H9 (cell line): ENCODE measurements at regions not wholly inside any gene's neighbourhood (a gene's known extent, or its start where the extent isn't known, plus 50 kb on each side); places are given as distances from the start of the nearest gene placed in this dataset.

Experiments used
- DNase-seq: peaks from one replicate; pipeline ENCODE4 v3.0.0-alpha.2; 2017
- H2AFZ ChIP-seq: one replicate; pipeline ENCODE4 v1.6.1; 2013; ENCODE audit warnings: mild to moderate bottlenecking, low read length, control low read depth, moderate library complexity
- H2AK5ac ChIP-seq: 2 replicates; pipeline ENCODE4 v1.6.1; 2013; ENCODE audit warnings: low read length, control low read depth, mixed read lengths; ENCODE audit not compliant: insufficient read length
- H2BK120ac ChIP-seq: one replicate; pipeline ENCODE4 v1.6.1; 2013; ENCODE audit warnings: low read depth, mild to moderate bottlenecking, low read length, control low read depth, inconsistent platforms; ENCODE audit not compliant: poor library complexity, severe bottlenecking
- H2BK12ac ChIP-seq: 2 replicates; pipeline ENCODE4 v1.6.1; 2013; ENCODE audit warnings: low read length, control low read depth, mixed read lengths, low read depth; ENCODE audit not compliant: insufficient read length
- H2BK15ac ChIP-seq: 2 replicates; pipeline ENCODE4 v1.6.1; 2013; ENCODE audit warnings: low read depth, low read length, control low read depth
- H2BK20ac ChIP-seq: one replicate; pipeline ENCODE4 v1.6.1; 2013; ENCODE audit warnings: low read depth, mild to moderate bottlenecking, low read length, control low read depth, inconsistent platforms; ENCODE audit not compliant: poor library complexity, severe bottlenecking
- H2BK5ac ChIP-seq: 2 replicates; pipeline ENCODE4 v1.6.1; 2013; ENCODE audit warnings: low read length, control low read depth, mixed read lengths; ENCODE audit not compliant: insufficient read length
- H3K14ac ChIP-seq: 2 replicates; pipeline ENCODE4 v1.6.1; 2013; ENCODE audit warnings: low read length, control low read depth; ENCODE audit not compliant: insufficient read depth
- H3K18ac ChIP-seq: 2 replicates; pipeline ENCODE4 v1.6.1; 2013; ENCODE audit warnings: low read depth, mild to moderate bottlenecking, mixed read lengths, low read length, control low read depth; ENCODE audit not compliant: insufficient read length
- H3K23ac ChIP-seq: 2 replicates; pipeline ENCODE4 v1.6.1; 2013; ENCODE audit warnings: low read length, control low read depth, mixed read lengths, low read depth; ENCODE audit not compliant: insufficient read length
- H3K23me2 ChIP-seq: 2 replicates; pipeline ENCODE4 v1.6.1; 2013; ENCODE audit warnings: low read depth, mild to moderate bottlenecking, mixed read lengths, low read length, control low read depth; ENCODE audit not compliant: insufficient read length, poor library complexity, severe bottlenecking
- H3K27ac ChIP-seq: 2 replicates; pipeline ENCODE4 v1.5.1; 2013; ENCODE audit warnings: low read length, control low read depth, mixed read lengths, low read depth; ENCODE audit not compliant: insufficient read length
- H3K27me3 ChIP-seq: 2 replicates; pipeline ENCODE4 v1.6.1; 2013; ENCODE audit warnings: low read length, control low read depth, inconsistent platforms; ENCODE audit not compliant: insufficient read depth
- H3K4ac ChIP-seq: 2 replicates; pipeline ENCODE4 v1.6.1; 2013; ENCODE audit warnings: low read depth, mild to moderate bottlenecking, control low read depth, inconsistent platforms, low read length, moderate library complexity
- H3K4me1 ChIP-seq: 2 replicates; pipeline ENCODE4 v1.6.1; 2013; ENCODE audit warnings: low read length, control low read depth, inconsistent platforms; ENCODE audit not compliant: insufficient read depth
- H3K4me2 ChIP-seq: 2 replicates; pipeline ENCODE4 v1.6.1; 2013; ENCODE audit warnings: low read length, control low read depth, mixed read lengths; ENCODE audit not compliant: insufficient read length, insufficient read depth
- H3K56ac ChIP-seq: 2 replicates; pipeline ENCODE4 v1.6.1; 2013; ENCODE audit warnings: low read depth, mild to moderate bottlenecking, mixed read lengths, low read length, control low read depth; ENCODE audit not compliant: insufficient read length
- H3K79me1 ChIP-seq: 2 replicates; pipeline ENCODE4 v1.6.1; 2013; ENCODE audit warnings: low read depth, mild to moderate bottlenecking, moderate library complexity, low read length, control low read depth, inconsistent platforms; ENCODE audit not compliant: insufficient read depth, poor library complexity, severe bottlenecking
- H3K79me2 ChIP-seq: 2 replicates; pipeline ENCODE4 v1.6.1; 2013; ENCODE audit warnings: low read length, control low read depth, inconsistent platforms; ENCODE audit not compliant: insufficient read depth
- H3K9ac ChIP-seq: 2 replicates; pipeline ENCODE4 v1.6.1; 2013; ENCODE audit warnings: low read length, control low read depth, mixed read lengths; ENCODE audit not compliant: insufficient read length; ENCODE audit errors: extremely low read depth
- H3K9me3 ChIP-seq: one replicate; pipeline ENCODE4 v1.6.1; 2013; ENCODE audit warnings: low read depth, low read length, inconsistent platforms; ENCODE audit not compliant: control insufficient read depth
- H3T11ph ChIP-seq: one replicate; pipeline ENCODE4 v1.6.1; 2013; ENCODE audit warnings: mild to moderate bottlenecking, low read length, control low read depth, inconsistent platforms
- H4K20me1 ChIP-seq: one replicate; pipeline ENCODE4 v1.6.1; 2013; ENCODE audit not compliant: control insufficient read depth, insufficient read length, insufficient read depth
- H4K5ac ChIP-seq: 2 replicates; pipeline ENCODE4 v1.6.1; 2013; ENCODE audit warnings: low read depth, mild to moderate bottlenecking, mixed read lengths, low read length, control low read depth; ENCODE audit not compliant: insufficient read length
- H4K8ac ChIP-seq: replicated peaks from 2 replicates; pipeline ENCODE4 v1.6.1; 2013; ENCODE audit warnings: low read length, control low read depth, mixed read lengths, low read depth; ENCODE audit not compliant: insufficient read length
- H4K91ac ChIP-seq: 2 replicates; pipeline ENCODE4 v1.6.1; 2013; ENCODE audit warnings: low read depth, mild to moderate bottlenecking, moderate library complexity, mixed read lengths, low read length, control low read depth; ENCODE audit not compliant: insufficient read length
- H3K27ac Mint-ChIP-seq, 3 experiments: 2 replicates in 2 of 3; 3 replicates in 1 of 3; pipeline ENCODE4 v1.8.0; 2020 to 2021; ENCODE audit warnings: mixed read lengths in 3 of 3, mild to moderate bottlenecking in 1 of 3, moderate library complexity in 1 of 3
- H3K27me3 Mint-ChIP-seq: 2 replicates; pipeline ENCODE4 v1.8.0; 2021; ENCODE audit warnings: low read depth, mild to moderate bottlenecking, moderate library complexity, mixed read lengths
- H3K36me3 Mint-ChIP-seq, 3 experiments: 2 replicates in 2 of 3; 3 replicates in 1 of 3; pipeline ENCODE4 v1.8.0; 2020 to 2021; ENCODE audit warnings: low read depth in 3 of 3, mixed read lengths in 3 of 3; ENCODE audit not compliant: insufficient read depth in 1 of 3
- H3K4me1 Mint-ChIP-seq, 2 experiments: 2 replicates each; pipeline ENCODE4 v1.8.0; 2020; ENCODE audit warnings: mixed read lengths in 2 of 2
- H3K4me3 Mint-ChIP-seq, 2 experiments: 2 replicates in 1 of 2; 3 replicates in 1 of 2; pipeline ENCODE4 v1.8.0; 2020 to 2021; ENCODE audit warnings: mild to moderate bottlenecking in 2 of 2, mixed read lengths in 2 of 2, moderate library complexity in 1 of 2
- H3K9me3 Mint-ChIP-seq, 2 experiments: 2 replicates in 1 of 2; 3 replicates in 1 of 2; pipeline ENCODE4 v1.8.0; 2020; ENCODE audit warnings: mild to moderate bottlenecking in 2 of 2, mixed read lengths in 2 of 2, moderate library complexity in 1 of 2
- CTCF ChIP-seq: fragments of 200-600 bp; sonication (generic); conservative IDR thresholded peaks from 3 replicates; pipeline ENCODE4 v1.8.0; 2021; ENCODE audit warnings: antibody characterized with exemption, mild to moderate bottlenecking
- WGBS: extraction: QIAGEN DNeasy Blood & Tissue Kit; methylation state at CpG from one replicate; pipeline ENCODE4 v1.1.7; 2013; ENCODE audit warnings: missing lambda C conversion rate, low lambda C conversion rate, mixed read lengths; ENCODE audit not compliant: insufficient read length; ENCODE audit errors: extremely low coverage; 5-methylcytosine and 5-hydroxymethylcytosine counted together

GRCh38 chr11:26109658-26110368, 222.1 kb upstream of the ANO3 start:
- Histone ChIP-seq H3K14ac (no peak overlapping the region), H3K9ac (no peak overlapping the region), H2BK12ac (no peak overlapping the region), H3K4me1 (no peaks in the 10 kb centered on the region; the same call in 1 of the 2 replicates), H3K9me3 (peaks cover 6% of the 10 kb centered on the region), H2BK15ac (no peak overlapping the region), H2AFZ (no peak overlapping the region), H3K4ac (no peak overlapping the region), H3K79me2 (no peaks in the 10 kb centered on the region), H2BK20ac (no peak overlapping the region), H4K20me1 (no peaks in the 10 kb centered on the region), H3T11ph (no peak overlapping the region), H4K5ac (no peak overlapping the region), H3K4me2 (no peak overlapping the region), H3K56ac (no peak overlapping the region), H3K23ac (no peak overlapping the region), H4K8ac (no peak overlapping the region), H3K79me1 (no peaks in the 10 kb centered on the region), H2AK5ac (no peak overlapping the region), H4K91ac (no peak overlapping the region), H3K18ac (no peak overlapping the region), H2BK5ac (no peak overlapping the region), H3K27me3 (no peaks in the 10 kb centered on the region), H3K23me2 (no peaks in the 10 kb centered on the region), H3K27ac (no peak overlapping the region), H2BK120ac (no peak overlapping the region)
- Mint-ChIP-seq H3K27ac (no peak overlapping the region), H3K4me1 (no peaks in the 10 kb centered on the region), H3K9me3 (peaks cover 12 to 20% of the 10 kb centered on the region in 2 experiments), H3K27me3 (no peaks in the 10 kb centered on the region), H3K4me3 (no peak overlapping the region), H3K36me3 (peaks cover 5 to 21% (median 8%) of the 10 kb centered on the region in 3 experiments)
- TF ChIP-seq CTCF = no peak
- WGBS = no CpG with 5 or more reads among the region's 2 CpGs
- no peak for DNase-seq
